HL-60 (cell line): ENCODE measurements at regions not wholly inside any gene's neighbourhood (a gene's known extent, or its start where the extent isn't known, plus 50 kb on each side); places are given as distances from the start of the nearest gene placed in this dataset.

Experiments
- DNase-seq, 2 experiments: peaks; one replicate each; pipeline ENCODE4 v3.0.0-alpha.2; 2010 to 2020; ENCODE audit warnings: low read depth in 1 of 2, low spot score in 1 of 2
- H3K27ac ChIP-seq: fragments of 250-450 bp; sonication (Bioruptor Pico); replicated peaks from 2 replicates; pipeline ENCODE4 v1.5.1; 2020; ENCODE audit warnings: mild to moderate bottlenecking, moderate library complexity
- H3K27me3 ChIP-seq: fragments of 250-450 bp; sonication (Bioruptor Pico); 2 replicates; pipeline ENCODE4 v1.5.1; 2021; ENCODE audit warnings: mild to moderate bottlenecking, moderate library complexity; ENCODE audit not compliant: insufficient read depth, poor library complexity, severe bottlenecking
- H3K4me3 ChIP-seq: replicated peaks from 2 replicates; pipeline ENCODE4 v1.5.1; 2011; ENCODE audit warnings: mild to moderate bottlenecking, control low read depth, low read length; ENCODE audit not compliant: insufficient read depth
- CTCF ChIP-seq: IDR thresholded peaks from one replicate; pipeline ENCODE4 v1.5.1; 2011; ENCODE audit warnings: low read length, control low read depth, inconsistent platforms; ENCODE audit not compliant: insufficient read depth
- GABPA ChIP-seq: IDR thresholded peaks from 2 replicates; pipeline ENCODE4 v1.6.1; 2012; ENCODE audit warnings: low read depth
- POLR2AphosphoS5 ChIP-seq: IDR thresholded peaks from 2 replicates; pipeline ENCODE4 v1.6.1; 2012; ENCODE audit warnings: low read depth
- REST ChIP-seq: IDR thresholded peaks from 2 replicates; pipeline ENCODE4 v1.6.1; 2012; ENCODE audit warnings: low read depth; ENCODE audit not compliant: insufficient replicate concordance
- SPI1 ChIP-seq: IDR thresholded peaks from 2 replicates; pipeline ENCODE4 v1.6.1; 2012; ENCODE audit warnings: low read depth, mild to moderate bottlenecking, borderline replicate concordance

GRCh38 chr10:129275886-129276285 is 191.2 kb upstream of the MGMT start:
- H3K27me3 ChIP-seq: no peaks in the 10 kb centered on the region
- no peak overlapping the region for H3K27ac ChIP-seq
- DNase-seq: no peak
- TF ChIP-seq SPI1: no peak
- no peak for TF ChIP-seq GABPA
- no peak for TF ChIP-seq REST
- TF ChIP-seq POLR2AphosphoS5: no peak
- no peak for TF ChIP-seq CTCF
- no peak overlapping the region for H3K4me3 ChIP-seq

- DNase-seq: no peak
- Histone ChIP-seq H3K27me3 (no peaks in the 10 kb centered on the region), H3K27ac (no peak overlapping the region), H3K4me3 (no peak overlapping the region)
- TF ChIP-seq REST (no peak), SPI1 (no peak), GABPA (no peak), CTCF (no peak)
These were observed 190.0 kb upstream of the MGMT start for GRCh38 chr10:129277084-129277483.

GRCh38 chr10:129277841-129278240 is 189.2 kb upstream of the MGMT start:
- no peak overlapping the region for H3K4me3 ChIP-seq
- no peak overlapping the region for H3K27ac ChIP-seq
- TF ChIP-seq POLR2AphosphoS5: no peak
- TF ChIP-seq REST: no peak
- TF ChIP-seq SPI1: no peak
- TF ChIP-seq GABPA: no peak
- TF ChIP-seq CTCF: no peak
- H3K27me3 ChIP-seq: no peaks in the 10 kb centered on the region
- DNase-seq: no peak
